ELF-1 (cell line): ENCODE measurements at regions not wholly inside any gene's neighbourhood (a gene's known extent, or its start where the extent isn't known, plus 50 kb on each side); places are given as distances from the start of the nearest gene placed in this dataset.
"Not testable (repeated sequence)": the region's sequence is repeated elsewhere in the genome, so short reads cannot be mapped to it uniquely, and the experiment has no call there.

Experiments
- DNase-seq: peaks from one replicate; pipeline ENCODE4 v3.0.0-alpha.2; 2016; ENCODE audit warnings: low read depth, low spot score

DNA sequence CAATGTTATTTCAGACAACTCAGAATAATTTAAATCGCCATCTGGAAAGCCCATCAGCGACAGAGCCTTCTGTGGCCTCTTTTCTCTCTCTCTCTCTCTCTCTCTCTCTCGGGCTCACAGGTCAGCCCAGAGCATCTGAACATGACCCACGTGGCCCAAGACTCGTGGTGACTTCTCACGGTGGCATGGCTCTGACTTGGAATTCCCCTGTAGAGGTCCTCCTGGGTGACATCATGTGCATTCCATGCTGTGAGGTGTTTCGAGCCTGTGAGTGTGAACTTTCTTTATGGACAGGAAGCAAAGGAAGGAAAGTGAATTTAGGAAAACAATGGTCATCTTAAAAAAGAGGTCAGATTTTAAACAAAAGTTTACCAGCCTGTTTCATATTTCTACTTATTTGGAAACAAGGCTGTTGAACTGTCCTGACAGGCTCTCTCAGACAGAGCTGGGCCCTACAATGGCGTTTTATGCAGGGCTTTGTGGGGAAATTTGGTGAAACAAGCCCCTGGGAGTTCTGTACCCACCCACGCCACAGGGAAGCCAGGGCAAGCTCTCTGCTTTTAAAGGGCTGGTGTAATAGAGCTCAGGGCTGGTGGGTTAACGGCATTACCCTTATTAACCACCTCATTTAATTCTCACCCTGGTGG lies 359.7 kb upstream of the ZNF32 start:
- DNase-seq, result no peak

DNA sequence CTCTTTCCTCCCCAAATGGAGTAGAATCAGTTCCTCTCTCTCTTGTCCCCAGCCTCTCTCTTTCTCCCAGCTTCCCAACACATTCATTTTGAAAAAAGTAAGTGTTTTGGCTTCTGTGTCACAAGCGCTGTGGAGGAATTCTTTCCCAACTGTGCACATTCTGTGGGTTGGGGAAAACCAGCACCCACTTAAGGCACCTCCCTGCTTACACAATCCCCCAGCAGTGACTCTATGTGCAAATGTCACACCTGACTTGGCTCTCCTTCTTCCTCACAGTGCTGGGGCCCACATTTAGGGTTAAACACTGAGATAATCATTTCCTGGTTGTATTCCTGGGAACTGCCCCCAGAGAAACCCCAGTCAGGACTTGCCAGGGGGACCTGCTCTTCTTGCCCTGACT lies 358.1 kb upstream of the ZNF32 start:
- DNase-seq, result no peak

DNA sequence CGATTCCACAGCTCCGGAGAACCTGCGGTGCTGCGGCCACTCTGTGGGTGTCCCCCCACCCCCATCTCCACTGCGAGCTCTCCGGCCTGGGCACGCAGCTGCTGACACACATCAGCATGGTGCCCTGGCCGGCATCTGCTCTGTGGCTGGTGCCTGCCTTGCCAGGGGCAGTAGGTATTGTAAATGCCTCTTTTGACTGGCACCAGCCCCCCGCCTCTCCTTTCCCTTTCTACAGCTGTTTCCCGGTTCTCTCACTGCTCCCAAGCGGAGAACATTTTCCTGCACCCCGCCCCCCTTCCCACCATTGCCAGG lies 357.1 kb upstream of the ZNF32 start:
- no peak for DNase-seq

DNA sequence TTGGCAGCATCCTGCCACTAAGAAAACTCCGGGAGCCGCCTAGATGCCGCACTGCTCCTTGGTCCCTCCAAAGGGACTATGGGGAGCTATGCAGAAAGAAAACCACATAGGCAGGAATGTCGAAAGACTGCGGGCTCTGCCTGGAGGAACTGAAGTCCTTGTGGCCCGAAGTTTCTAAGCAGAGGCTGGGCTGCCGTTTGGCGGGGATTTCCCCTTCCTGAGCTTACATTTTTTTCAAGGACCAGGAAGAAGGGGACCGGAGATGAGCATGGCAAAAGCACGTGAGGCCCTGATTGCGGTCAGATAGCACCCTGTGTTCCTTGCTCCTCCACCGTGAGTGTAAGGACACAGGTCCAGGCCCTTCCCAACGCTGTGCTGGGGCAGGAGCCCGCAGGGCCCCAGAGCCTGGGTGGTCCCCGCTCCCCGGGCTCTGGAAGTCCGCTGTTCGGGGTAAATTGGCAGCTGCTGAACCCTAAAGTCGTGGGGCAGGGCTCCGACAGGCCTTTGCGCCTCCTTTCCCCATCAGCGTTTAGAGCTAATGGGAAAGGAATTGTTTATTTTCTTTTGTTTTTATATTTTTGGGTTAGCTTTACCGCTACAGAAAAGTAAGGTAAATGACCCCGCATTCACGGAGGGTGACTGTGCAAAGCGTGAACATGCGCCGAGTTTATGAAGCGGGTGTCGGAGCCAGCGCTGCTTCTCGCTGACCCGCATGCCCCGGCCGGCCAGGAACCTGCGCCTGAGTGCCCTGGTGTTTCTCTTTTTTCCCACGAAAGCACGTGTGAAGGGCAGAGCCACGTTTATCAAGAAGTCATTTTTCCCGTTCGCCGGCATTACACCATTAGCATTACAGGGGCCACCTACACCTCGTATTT lies 356.5 kb upstream of the ZNF32 start:
- DNase-seq, result no peak

DNA sequence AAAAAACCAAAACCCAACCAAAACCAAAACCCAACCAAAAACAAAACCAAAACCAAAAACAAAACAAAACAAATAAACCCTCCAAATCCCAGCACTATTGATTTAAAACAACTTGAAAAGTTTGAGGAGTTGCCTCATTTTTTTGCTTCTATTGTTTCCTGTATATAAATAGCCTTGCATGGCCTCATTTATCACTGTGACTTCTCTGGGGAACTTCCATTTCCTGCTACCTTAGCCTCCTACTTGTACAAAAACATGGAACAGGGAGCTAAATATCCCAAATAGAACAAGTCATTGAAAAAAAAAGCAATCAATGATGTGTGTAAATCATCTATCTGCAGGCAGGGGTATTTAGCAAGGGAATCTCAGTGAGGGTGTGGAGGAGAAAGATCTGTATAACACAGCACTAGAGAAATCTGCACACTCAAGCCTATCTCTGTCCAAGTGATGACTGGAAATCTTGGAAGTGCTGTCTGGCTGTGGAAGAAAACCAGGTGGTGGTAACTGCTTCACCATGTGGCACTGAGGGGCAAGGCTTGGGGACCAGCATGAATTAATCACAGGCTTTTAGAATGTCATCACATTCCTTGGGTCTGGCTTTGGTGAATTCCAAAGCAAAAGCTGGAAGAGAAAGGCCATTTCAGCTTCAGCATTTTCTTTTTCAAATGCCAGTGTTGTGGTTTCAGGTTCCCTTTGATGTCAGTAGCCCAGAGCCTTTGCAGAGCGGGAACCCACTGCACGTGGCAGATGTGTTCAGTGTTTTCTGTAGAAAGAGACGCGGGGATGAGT lies 349.5 kb upstream of the ZNF32 start:
- peak; percentile 48 for DNase-seq

DNA sequence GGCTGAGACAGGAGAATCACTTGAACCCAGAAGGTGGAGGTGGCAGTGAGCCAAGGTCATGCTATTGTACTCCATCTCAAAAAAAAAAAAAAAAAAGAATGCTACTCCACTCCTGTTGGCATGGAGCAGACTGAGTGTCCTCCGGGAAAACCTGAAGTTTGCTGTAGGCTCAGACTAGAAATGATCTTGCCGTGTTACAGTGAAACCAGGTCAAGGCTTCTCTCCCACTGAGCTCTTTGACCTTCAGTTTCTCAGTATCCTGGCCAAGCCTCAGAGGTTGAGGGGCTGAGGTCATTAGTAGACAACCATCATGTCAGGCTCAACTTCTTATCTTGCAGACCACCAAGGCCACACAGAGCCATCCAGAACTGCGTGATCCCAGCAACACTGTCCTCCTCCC lies 348.6 kb upstream of the ZNF32 start:
- DNase-seq, result no peak

DNA sequence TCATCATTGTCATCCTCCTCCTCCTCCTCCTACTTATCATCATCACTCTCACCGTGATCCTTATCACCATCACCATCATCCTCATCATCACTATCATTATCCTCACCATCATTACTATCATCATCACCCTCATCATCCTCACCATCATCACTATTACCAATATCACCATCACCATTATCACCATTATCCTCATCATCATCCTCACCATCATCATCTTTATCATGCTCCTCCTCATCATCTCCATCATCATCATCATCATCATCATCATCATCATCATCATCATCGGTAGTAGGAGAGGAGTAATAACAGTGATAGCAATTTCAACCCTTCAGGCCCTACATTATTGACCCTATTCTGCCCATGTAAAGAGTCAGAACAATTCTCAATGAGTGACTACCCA lies 345.9 kb upstream of the ZNF32 start:
- no peak for DNase-seq

DNA sequence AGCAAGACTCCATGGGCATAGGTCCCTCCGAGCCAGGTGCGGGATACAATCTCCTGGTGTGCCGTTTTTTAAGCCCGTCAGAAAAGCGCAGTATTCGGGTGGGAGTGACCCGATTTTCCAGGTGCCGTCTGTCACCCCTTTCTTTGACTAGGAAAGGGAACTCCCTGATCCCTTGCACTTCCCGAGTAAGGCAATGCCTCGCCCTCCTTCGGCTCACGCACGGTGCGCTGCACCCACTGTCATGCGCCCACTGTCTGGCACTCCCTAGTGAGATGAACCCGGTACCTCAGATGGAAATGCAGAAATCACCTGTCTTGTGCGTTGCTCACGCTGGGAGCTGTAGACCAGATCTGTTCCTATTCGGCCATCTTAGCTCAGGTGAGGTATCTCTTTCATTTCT lies 344.1 kb upstream of the ZNF32 start:
- DNase-seq, result not testable (repeated sequence)

DNA sequence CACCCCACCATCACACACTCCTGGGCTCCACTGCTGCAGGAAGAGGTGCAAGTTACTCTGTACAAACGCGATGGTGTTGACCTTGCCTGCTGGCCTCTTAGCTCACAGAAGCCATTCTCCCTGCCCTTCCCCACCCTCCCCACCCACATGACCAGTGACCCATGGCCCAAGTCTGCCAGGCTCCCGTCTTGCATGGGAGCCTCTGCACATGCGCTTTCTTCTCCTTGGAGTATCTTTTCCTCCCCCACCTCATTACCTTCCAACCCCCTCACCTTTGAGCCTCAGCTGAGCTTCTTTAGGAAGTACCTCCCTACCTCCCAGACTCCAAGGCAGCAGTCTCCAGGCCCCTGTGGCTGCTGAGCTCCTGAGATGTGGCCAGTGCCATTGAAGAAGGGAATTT lies 337.7 kb upstream of the ZNF32 start:
- DNase-seq, result no peak

DNA sequence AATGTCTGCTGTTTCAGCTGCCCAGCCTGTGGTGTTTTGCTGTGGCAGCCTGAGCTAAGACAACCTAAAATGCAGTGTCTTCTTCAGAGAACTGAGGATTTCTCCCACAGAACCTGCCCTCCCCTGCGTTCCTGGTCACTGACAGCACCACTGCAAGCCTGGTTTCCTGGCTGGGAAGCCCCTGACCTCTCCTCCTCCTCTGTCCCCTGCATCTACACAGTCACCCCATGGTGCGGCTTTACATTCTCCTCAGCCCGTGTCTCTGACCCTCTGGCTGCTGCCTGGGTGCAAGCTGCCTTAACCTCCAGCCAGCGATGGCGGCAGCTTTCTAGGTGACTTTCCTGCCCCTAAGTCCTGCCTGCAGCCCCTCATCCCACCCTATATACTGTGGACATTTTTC lies 337.3 kb upstream of the ZNF32 start:
- DNase-seq, result no peak

DNA sequence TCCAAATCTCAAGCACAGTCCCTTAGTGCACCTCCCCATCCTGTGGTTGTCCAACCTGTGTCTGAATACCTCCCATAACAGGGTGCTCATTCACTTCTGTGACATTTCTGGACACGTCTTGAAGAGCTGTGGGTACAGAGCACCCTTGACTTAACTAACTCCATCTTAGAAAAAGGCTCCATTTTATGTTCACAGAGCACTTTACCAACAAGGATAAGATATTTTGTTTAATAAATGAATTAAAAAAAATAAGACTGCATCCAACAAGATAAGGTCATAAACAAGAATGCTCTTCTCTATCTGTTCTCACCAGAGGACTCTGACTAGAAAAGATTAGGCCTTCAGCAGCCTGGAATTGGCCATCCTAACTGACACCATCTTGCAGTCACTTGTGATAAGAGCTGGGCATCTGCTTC lies 335.2 kb upstream of the ZNF32 start:
- no peak for DNase-seq

DNA sequence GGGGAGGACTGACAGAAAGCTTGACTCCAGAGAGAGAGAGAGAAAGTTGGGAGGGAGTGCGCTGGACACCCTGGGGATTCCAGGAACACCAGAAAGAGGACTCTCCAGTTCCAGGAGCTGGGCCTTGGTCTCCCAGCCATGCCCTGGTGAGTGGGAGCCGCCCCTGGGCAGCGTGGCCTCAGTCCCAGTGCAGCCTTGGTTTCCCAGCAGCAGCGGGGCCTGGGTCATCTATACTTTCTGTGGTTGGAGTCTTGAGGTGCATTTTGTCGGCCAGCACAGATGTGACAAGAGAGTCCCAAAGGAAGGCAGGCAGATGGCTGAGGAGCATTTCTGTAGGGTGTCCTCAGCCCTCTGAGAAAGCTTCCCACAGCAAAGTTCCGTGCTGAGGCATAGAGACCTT lies 334.7 kb upstream of the ZNF32 start:
- no peak for DNase-seq

DNA sequence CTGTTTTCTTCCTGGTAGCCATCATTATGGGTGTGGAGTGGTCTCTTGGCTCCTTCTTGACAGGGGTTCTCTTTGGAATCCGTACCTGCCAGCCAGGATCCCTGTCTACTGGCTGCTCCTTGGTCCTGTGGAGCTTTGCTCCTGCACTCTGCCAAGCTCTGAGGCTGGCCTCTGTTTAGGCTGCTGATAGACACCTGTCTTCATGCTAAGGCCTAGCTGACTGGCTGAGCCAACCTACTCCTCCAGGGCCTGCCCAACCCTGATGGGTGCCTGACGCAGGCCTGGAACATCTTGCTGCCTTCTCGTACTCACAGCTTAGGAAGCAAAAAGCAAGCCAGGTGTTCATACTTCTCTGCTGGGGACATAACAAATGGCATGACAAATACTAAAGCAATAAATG lies 333.6 kb upstream of the ZNF32 start:
- no peak for DNase-seq

DNA sequence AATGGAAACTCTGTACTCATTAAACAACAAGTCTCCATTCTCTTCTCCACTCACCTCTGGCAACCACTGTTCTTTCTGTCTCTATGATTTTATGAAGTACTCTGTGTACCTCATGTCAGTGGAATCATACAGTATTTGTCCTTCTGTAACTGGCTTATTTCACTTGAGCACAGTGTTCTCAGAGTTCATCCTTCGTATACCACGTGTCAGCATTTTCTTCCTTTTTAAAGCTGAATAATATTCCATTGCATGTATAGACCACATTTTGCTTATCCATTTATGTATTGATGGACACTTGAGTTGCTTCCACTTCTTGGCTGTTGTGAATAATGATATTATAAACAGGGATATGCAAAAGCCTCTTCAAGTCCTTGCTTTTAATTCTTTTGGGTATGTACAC lies 333.0 kb upstream of the ZNF32 start:
- no peak for DNase-seq

DNA sequence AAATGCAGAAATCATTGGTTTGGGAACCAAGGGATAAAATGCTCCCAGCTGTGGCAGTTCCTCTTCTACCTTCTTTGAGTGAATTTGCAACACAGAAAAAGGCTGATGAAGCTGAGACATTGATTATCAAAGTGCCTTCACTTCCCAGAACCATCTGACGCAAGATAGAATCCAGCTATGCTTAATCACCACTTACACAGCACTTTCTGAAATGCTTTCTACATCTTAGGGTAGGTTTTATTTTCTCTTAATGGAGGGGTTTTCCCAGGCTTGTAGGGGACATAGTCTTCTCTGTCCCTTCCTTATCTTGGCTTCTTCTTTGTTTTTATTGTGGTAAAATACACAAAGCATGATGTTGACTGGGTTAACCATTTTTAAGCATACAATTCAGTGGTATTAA lies 332.6 kb upstream of the ZNF32 start:
- DNase-seq, result no peak

DNA sequence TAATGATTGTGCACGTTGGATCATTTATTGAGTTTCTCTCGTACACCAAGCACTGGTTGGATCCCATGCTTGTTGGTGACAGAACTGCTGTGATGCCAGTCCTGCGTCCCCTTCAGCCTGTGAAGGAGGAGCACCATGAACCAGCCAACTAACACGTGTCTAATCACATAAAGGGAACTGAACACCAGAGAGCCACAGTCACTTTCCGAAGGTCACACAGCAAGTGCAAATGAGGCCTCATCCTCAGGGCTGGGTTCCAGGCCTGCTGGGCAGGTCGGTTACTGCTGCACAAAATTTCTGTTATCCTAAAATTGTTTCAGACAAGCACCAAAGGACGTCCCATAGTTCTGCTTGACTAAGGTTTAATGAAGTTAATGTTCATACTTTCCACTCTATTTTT lies 332.0 kb upstream of the ZNF32 start:
- DNase-seq, result no peak

DNA sequence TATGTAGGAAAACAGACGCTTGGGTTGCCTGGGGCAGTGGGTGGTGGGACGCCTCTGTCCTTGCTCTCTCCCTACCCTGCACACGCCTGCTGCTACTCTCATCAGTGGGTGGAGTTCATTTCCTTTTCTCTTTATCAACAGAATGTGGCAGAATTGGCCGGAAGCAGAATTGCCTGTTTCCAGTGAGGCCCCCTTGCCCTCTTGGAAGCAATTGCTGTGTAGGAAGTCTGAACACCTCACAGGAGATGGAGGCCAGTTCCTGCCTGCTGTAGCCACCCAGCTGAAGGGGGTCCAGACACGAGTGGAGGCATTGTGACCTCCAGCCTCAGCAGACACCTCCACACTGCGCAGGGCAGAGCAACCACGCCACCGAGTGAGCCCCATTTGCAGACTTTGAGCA lies 331.6 kb upstream of the ZNF32 start:
- DNase-seq, result peak; percentile 38

DNA sequence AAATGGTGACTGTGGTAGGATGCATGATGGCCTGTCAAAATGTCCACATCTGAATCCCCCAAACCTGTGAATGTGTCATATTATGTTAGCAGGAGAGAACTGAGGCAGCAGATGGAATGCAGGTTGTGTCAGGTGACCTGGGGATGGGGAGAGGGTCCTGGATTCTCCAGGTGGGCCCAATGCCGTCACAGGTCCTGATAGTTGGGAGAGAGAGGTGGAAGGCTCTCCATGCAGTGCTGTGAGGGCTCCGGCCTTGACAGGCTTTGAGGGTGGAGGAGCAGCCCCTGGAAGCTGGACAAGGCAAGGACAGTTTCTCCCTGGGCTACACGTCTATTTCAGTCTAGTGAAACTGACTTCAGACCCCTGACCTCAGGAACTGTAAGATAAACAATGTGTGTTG lies 330.9 kb upstream of the ZNF32 start:
- DNase-seq, result no peak

DNA sequence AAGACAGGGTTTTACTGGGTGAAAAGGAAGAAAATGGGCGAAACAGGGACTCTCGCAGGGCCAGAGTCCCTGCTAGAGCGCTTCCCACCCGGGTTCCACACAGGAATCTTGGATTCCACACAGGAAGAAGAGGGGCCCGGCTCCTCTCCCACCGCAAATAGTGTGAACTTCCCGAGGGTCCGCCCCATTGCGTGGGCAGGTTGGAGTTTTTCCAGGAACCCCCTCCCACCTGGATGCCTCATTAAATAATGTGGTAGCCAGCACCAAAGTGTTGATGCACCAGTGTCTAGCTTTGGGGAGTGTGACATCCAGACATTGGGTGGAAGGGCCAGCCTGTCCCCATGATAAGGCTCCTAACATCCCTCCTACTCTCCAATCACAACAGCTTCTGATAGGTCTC lies 330.3 kb upstream of the ZNF32 start:
- DNase-seq, result no peak

DNA sequence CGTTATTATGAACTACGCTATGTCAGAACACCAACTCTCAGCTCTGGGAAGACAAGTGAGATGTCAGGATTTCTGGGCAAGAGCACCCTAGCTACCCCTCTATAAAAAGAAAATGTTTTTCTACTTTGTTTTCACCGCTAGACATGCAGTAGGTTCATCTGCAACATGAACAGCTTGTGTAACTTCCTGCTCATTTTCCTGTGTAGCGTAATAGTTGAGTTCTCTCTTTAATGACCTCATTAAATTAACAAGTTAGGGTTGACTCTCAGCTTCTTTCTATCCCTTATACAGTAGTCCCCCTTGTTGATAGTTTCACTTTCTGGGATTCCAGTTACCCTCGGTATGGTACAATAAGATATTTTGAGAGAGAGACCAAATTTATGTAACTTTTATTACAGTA lies 329.4 kb upstream of the ZNF32 start:
- DNase-seq, result no peak

DNA sequence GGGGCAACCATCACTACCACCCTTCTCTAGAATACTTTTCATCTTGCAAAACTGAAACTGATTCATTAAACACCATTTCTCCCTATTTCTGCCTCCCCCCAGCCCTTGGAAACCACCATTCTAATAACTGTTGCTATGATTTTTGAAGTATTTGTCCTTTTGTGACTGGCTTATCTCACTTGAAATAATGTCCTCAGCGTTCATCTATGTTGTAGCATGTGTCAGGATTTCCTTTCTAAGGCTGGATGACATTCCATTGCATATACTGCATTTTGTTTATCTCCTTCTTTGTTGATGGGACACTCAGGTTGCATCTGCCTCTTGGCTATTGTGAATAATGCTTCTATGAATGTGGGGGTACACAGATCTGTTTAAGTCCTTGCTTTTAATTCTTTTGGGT lies 327.6 kb upstream of the ZNF32 start:
- no peak for DNase-seq

DNA sequence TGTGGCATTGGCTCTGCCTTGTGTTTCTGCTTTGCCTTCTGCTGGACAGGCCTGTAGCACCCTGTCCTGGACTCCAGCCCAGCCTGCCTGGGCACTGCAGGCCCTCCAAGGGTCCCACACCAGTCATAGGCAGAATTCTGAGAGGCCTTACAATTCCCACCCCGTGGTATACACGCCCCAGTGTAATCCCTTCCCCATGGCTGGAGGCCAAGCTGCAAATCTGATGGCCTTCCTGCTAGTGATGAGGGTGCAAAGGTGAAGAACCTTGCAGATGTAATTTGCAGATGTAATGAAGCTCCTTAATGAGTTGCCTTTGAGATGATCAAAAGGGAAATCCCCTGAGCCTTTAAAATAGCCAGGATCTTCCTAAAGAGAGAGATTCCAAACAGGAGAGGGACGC lies 325.1 kb upstream of the ZNF32 start:
- no peak for DNase-seq
